ENCODE measurements at regions not wholly inside any gene's neighbourhood (a gene's known extent, or its start where the extent isn't known, plus 50 kb on each side); places are given as distances from the start of the nearest gene placed in this dataset.

GRCh38 chr18:68454511-68455228 lies 260.2 kb downstream of the TMX3 start:
- TF ChIP-seq CTCF (conservative IDR thresholded peaks at IDR 0.05) (no peak), EZH2 (IDR thresholded peaks at IDR 0.05; ENCODE audit: low read depth) (no peak)
